Kidney (tissue), 13 donors: ENCODE measurements at regions not wholly inside any gene's neighbourhood (a gene's known extent, or its start where the extent isn't known, plus 50 kb on each side); places are given as distances from the start of the nearest gene placed in this dataset.
A peak's percentile ranks its signal among the peaks of the same experiment; 100 is the strongest.

ENCODE experiments used
- DNase-seq, 5 donors: peaks; one replicate each; pipeline ENCODE4 v3.0.0-alpha.2; 2013 to 2020
- FAIRE-seq: peaks from 2 replicates; lab custom pipeline; 2012; peaks lifted over from hg19 to GRCh38; lab: Jason Lieb, UNC
- H3K27ac ChIP-seq, 2 donors: one replicate each; pipeline ENCODE4 v1.7.0; 2013; ENCODE audit warnings: low read depth in 2 of 2, low read length in 2 of 2, inconsistent platforms in 1 of 2
- H3K27me3 ChIP-seq: one replicate; pipeline ENCODE4 v1.7.1; 2013; ENCODE audit warnings: low read length, inconsistent platforms; ENCODE audit not compliant: control insufficient read depth, insufficient read depth
- H3K36me3 ChIP-seq, 3 donors: one replicate each; pipeline versions ENCODE4 v1.7.0 to v1.7.1; 2013; ENCODE audit warnings: low read length in 3 of 3, control low read depth in 1 of 3, inconsistent platforms in 1 of 3; ENCODE audit not compliant: insufficient read depth in 3 of 3, control insufficient read depth in 2 of 3
- H3K4me1 ChIP-seq, 3 donors: one replicate each; pipeline versions ENCODE4 v1.7.0 to v1.7.1; 2013; ENCODE audit warnings: low read length in 3 of 3, inconsistent platforms in 1 of 3, low read depth in 1 of 3; ENCODE audit not compliant: control insufficient read depth in 2 of 3, insufficient read depth in 2 of 3
- H3K4me3 ChIP-seq, 3 donors: one replicate each; pipeline versions ENCODE4 v1.7.0 to v1.8.1; 2013; ENCODE audit warnings: low read length in 3 of 3, control low read depth in 1 of 3, inconsistent platforms in 1 of 3
- H3K9ac ChIP-seq, 3 donors: one replicate each; pipeline versions ENCODE4 v1.7.0 to v1.7.1; 2013; ENCODE audit warnings: low read length in 3 of 3, control low read depth in 1 of 3, inconsistent platforms in 1 of 3
- H3K9me3 ChIP-seq, 3 donors: one replicate each; pipeline versions ENCODE4 v1.7.0 to v1.7.1; 2013; ENCODE audit warnings: low read length in 3 of 3, control low read depth in 1 of 3, inconsistent platforms in 1 of 3; ENCODE audit not compliant: control insufficient read depth in 2 of 3, insufficient read depth in 1 of 3
- intact Hi-C: fragments of 100-400 bp; cut with DNase I; formaldehyde crosslinking; loops from one replicate; pipeline ENCODE4 v1.11.1; 2022
- TF ChIP-seq, protein P1 (sequence below): IDR thresholded peaks from 3 replicates; pipeline ENCODE4 v1.5.1; 2012; ENCODE audit warnings: mild to moderate bottlenecking, moderate library complexity, borderline replicate concordance; ENCODE audit not compliant: insufficient read depth; ENCODE audit errors: extremely low read depth
- donor health status: control.
- donor health status: control.
- donor health status: control.
- donor health status: control.
- donor health status: control.
- donor health status: DM: yes; HTN: yes; CAD: no.
- donor health status: Normal renal cell carcinoma (clear cell type).

DNA sequence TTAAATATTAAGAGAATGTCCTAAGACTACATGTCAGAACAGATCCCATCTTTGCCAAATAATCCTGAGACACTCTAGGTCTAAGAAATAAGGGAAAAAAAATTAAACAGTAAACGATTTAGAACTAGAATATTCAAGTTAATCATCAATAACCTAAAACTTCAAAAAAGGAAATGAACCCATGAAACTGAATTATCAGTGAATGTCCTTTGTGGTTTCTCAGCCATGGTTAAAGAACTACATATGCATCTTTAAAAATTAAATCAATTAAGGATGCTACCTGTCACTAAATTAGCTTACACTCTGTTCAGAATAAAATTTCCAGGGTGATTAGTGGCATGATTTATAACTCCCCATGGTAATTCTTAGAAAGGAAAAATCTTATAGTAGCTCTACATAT, 850.0 kb upstream of the C9orf72 start:
- TF ChIP-seq, protein P1, sequence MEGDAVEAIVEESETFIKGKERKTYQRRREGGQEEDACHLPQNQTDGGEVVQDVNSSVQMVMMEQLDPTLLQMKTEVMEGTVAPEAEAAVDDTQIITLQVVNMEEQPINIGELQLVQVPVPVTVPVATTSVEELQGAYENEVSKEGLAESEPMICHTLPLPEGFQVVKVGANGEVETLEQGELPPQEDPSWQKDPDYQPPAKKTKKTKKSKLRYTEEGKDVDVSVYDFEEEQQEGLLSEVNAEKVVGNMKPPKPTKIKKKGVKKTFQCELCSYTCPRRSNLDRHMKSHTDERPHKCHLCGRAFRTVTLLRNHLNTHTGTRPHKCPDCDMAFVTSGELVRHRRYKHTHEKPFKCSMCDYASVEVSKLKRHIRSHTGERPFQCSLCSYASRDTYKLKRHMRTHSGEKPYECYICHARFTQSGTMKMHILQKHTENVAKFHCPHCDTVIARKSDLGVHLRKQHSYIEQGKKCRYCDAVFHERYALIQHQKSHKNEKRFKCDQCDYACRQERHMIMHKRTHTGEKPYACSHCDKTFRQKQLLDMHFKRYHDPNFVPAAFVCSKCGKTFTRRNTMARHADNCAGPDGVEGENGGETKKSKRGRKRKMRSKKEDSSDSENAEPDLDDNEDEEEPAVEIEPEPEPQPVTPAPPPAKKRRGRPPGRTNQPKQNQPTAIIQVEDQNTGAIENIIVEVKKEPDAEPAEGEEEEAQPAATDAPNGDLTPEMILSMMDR = no peak
- no peak for DNase-seq
- FAIRE-seq = peak; percentile 15

DNA sequence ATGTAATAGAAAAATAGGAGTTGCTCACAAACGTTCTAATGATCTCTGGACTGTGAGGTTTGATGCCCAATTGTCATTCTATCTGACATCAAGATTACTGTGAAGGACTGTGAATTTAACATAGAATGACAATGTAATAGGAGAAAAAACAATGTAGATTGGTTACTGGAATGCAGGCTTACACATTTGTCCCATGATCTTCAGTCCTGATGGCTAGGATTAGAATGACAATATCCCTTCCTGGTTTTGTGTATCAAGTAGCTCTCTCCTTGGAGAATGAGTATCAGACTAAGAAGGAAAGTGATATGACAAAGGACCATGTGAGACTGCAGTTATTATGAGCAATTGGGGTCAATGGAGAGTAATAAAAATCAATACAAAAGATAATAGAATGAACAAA, 862.2 kb upstream of the C9orf72 start:
- FAIRE-seq = no peak
- no peaks in the 10 kb centered on the region for H3K4me1 ChIP-seq
- no peak overlapping the region for H3K9ac ChIP-seq
- H3K27me3 ChIP-seq = no peaks in the 10 kb centered on the region
- H3K9me3 ChIP-seq = no peaks in the 10 kb centered on the region
- no peaks in the 10 kb centered on the region for H3K36me3 ChIP-seq
- H3K4me3 ChIP-seq = no peak overlapping the region
- no peak overlapping the region for H3K27ac ChIP-seq
- no peak for DNase-seq
- TF ChIP-seq, protein P1 = no peak
- intact Hi-C loops = no loop called here

More for the DNA sequence above, 850.0 kb upstream of the C9orf72 start:
- intact Hi-C loops = no loop called here
- H3K27me3 ChIP-seq = no peaks in the 10 kb centered on the region
- H3K36me3 ChIP-seq = no peaks in the 10 kb centered on the region
- no peaks in the 10 kb centered on the region for H3K9me3 ChIP-seq
- H3K9ac ChIP-seq = no peak overlapping the region
- no peaks in the 10 kb centered on the region for H3K4me1 ChIP-seq
- H3K27ac ChIP-seq = no peak overlapping the region
- H3K4me3 ChIP-seq = no peak overlapping the region

DNA sequence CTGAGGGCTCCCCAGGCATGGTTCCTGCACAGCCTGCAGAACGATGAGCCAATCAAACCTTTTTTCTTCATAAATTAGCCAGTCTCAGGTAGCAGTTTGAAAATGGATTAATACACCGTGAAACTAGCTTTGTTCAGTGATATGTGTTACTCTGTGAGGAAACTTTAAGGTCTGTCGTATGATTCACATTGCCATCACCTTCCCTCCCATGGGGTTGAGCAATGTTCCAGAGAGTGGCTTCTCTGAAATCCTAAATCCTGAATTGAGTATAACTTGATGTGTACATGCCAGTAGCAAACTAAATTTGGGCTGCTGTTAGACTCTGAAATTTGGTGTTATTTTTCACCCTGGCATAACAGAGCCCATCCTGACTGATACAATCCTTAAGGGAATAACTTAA, 866.4 kb upstream of the C9orf72 start:
- H3K27me3 ChIP-seq = no peaks in the 10 kb centered on the region
- peaks cover 0 to 9% (median 0%) of the 10 kb centered on the region in 3 donors for H3K9me3 ChIP-seq
- no peaks in the 10 kb centered on the region for H3K36me3 ChIP-seq
- DNase-seq (no peak), FAIRE-seq (no peak)
- intact Hi-C loops = loop anchor here (10.0 kb wide), 1 partner anchor 65 kb away; no protein-coding TSS in a partner anchor
- H3K9ac ChIP-seq = no peak overlapping the region
- TF ChIP-seq, protein P1 = no peak
- no peak overlapping the region for H3K27ac ChIP-seq
- no peak overlapping the region for H3K4me3 ChIP-seq
- no peaks in the 10 kb centered on the region for H3K4me1 ChIP-seq

DNA sequence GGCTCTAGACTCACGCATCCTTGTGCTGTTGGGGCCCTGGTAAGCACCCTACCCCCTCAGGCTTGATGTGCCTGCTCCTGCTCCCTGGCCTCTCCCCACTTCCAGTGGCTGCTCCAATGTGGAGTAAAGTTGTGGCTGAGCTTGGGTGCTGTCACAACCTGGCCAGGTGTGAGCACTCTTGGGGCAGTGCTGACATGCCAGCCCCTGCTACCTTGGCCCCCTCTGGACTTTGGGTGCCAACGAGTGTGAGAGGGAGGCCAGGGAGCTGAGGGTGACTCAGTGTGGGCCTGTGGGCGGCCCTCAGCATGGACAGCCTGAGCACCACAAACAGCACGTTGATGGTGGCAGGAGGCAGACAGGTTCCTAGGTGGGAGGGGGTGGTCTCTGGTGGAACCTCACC, 870.2 kb upstream of the C9orf72 start:
- intact Hi-C loops = loop anchor here (10.0 kb wide), 1 partner anchor 61 kb away; no protein-coding TSS in a partner anchor
- FAIRE-seq = no peak

More for the DNA sequence above, 870.2 kb upstream of the C9orf72 start:
- TF ChIP-seq, protein P1 = no peak
- Histone ChIP-seq H3K4me1 (no peaks in the 10 kb centered on the region), H3K27me3 (no peaks in the 10 kb centered on the region), H3K36me3 (no peaks in the 10 kb centered on the region), H3K4me3 (no peak overlapping the region), H3K9me3 (peaks cover 0 to 9% (median 0%) of the 10 kb centered on the region in 3 donors), H3K9ac (no peak overlapping the region), H3K27ac (no peak overlapping the region)
- no peak for DNase-seq
